PC-9 (cell line): ENCODE measurements at regions not wholly inside any gene's neighbourhood (a gene's known extent, or its start where the extent isn't known, plus 50 kb on each side); places are given as distances from the start of the nearest gene placed in this dataset.

Experiments used
- BruUV-seq: library from RNA; stranded (reverse); fragments of 400-500 nt; replicated peaks from 2 replicates; lab custom pipeline; 2021; lab: Mats Ljungman, UMichigan
- CTCF ChIA-PET: fragments of 300-600 bp; sonication (Branson Sonifier 250); formaldehyde crosslinking; loops from one replicate; lab custom pipeline; 2022; ENCODE audit warnings: antibody characterized with exemption; lab: Charles Lee
- POLR2A ChIA-PET: fragments of 300-600 bp; sonication (Branson Sonifier 250); formaldehyde crosslinking; loops from one replicate; lab custom pipeline; 2022; ENCODE audit warnings: antibody characterized with exemption; ENCODE audit not compliant: unreplicated experiment; lab: Charles Lee
- DNase-seq, 2 experiments: peaks; one replicate each; pipeline versions ENCODE4 v3.0.0 to v3.0.0-alpha.2; 2015 to 2022; ENCODE audit warnings: mixed read lengths in 1 of 2
- H2AFZ ChIP-seq: fragments of 200-600 bp; sonication (generic); 2 replicates; pipeline ENCODE4 v1.8.1; 2017; ENCODE audit warnings: antibody characterized with exemption
- H3F3A ChIP-seq: fragments of 200-600 bp; sonication (generic); 2 replicates; pipeline ENCODE4 v1.8.1; 2017; ENCODE audit warnings: antibody characterized with exemption, mild to moderate bottlenecking, low read depth; ENCODE audit not compliant: insufficient read depth
- H3K27ac ChIP-seq: fragments of 200-600 bp; sonication (generic); 2 replicates; pipeline ENCODE4 v1.6.1; 2016; ENCODE audit warnings: mixed run types
- H3K27me3 ChIP-seq: fragments of 200-600 bp; sonication (generic); 2 replicates; pipeline ENCODE4 v1.6.1; 2016; ENCODE audit warnings: low read depth, mixed run types; ENCODE audit not compliant: insufficient read depth
- H3K36me3 ChIP-seq: fragments of 200-600 bp; sonication (generic); 2 replicates; pipeline ENCODE4 v1.6.1; 2016; ENCODE audit warnings: low read depth, mixed run types
- H3K4me1 ChIP-seq: fragments of 200-600 bp; sonication (generic); replicated peaks from 2 replicates; pipeline ENCODE4 v1.6.1; 2016; ENCODE audit warnings: mixed run types; ENCODE audit not compliant: insufficient read depth
- H3K4me2 ChIP-seq: fragments of 200-600 bp; sonication (generic); 2 replicates; pipeline ENCODE4 v1.6.1; 2017; ENCODE audit warnings: mixed run types
- H3K4me3 ChIP-seq: fragments of 200-600 bp; sonication (generic); 2 replicates; pipeline ENCODE4 v1.6.1; 2016; ENCODE audit warnings: mixed run types
- H3K79me2 ChIP-seq: fragments of 200-600 bp; sonication (generic); 2 replicates; pipeline ENCODE4 v1.6.1; 2017; ENCODE audit warnings: low read depth, mixed run types
- H3K9me2 ChIP-seq: fragments of 200-600 bp; sonication (generic); 2 replicates; pipeline ENCODE4 v1.8.1; 2017; ENCODE audit warnings: mild to moderate bottlenecking; ENCODE audit not compliant: insufficient read depth
- H3K9me3 ChIP-seq: fragments of 200-600 bp; sonication (generic); 2 replicates; pipeline ENCODE4 v1.8.1; 2016; ENCODE audit warnings: low read depth; ENCODE audit not compliant: insufficient read depth
- H4K20me1 ChIP-seq: fragments of 200-600 bp; sonication (generic); 2 replicates; pipeline ENCODE4 v1.8.1; 2017; ENCODE audit not compliant: insufficient read depth
- CTCF ChIP-seq: fragments of 200-600 bp; sonication (generic); conservative IDR thresholded peaks from 2 replicates; pipeline ENCODE4 v1.6.1; 2017; ENCODE audit warnings: mixed run types, antibody characterized with exemption, mild to moderate bottlenecking, moderate library complexity
- EZH2 ChIP-seq: fragments of 200-600 bp; sonication (generic); IDR thresholded peaks from 2 replicates; pipeline ENCODE4 v1.8.0; 2017; ENCODE audit warnings: antibody characterized with exemption, low read depth
- intact Hi-C: fragments of 100-400 bp; cut with micrococcal nuclease; formaldehyde crosslinking; loops from one replicate; pipeline ENCODE4 v1.10.0; 2022; ENCODE audit not compliant: unreplicated experiment

- POLR2A ChIA-PET = no interaction called here
- peaks cover 5% of the 10 kb centered on the region; the same call in 1 of the 2 replicates for H3K9me3 ChIP-seq
- CTCF ChIA-PET = no interaction called here
Observed at GRCh38 chr18:70981400-70982140, 692.7 kb downstream of the SOCS6 start.

GRCh38 chr18:70973626-70974025 is 684.8 kb downstream of the SOCS6 start:
- BruUV-seq = no TSS peak
- Histone ChIP-seq H3K4me3 (no peak overlapping the region), H3K4me2 (no peak overlapping the region), H3F3A (no peaks in the 10 kb centered on the region), H2AFZ (no peak overlapping the region), H3K27me3 (no peaks in the 10 kb centered on the region), H3K9me3 (no peaks in the 10 kb centered on the region), H3K4me1 (no peaks in the 10 kb centered on the region), H3K9me2 (no peaks in the 10 kb centered on the region), H4K20me1 (no peaks in the 10 kb centered on the region), H3K79me2 (no peaks in the 10 kb centered on the region), H3K27ac (no peak overlapping the region), H3K36me3 (no peaks in the 10 kb centered on the region)
- ChIA-PET POLR2A (no interaction called here), CTCF (no interaction called here)
- intact Hi-C loops = no loop called here
- DNase-seq = no peak
- TF ChIP-seq CTCF (no peak), EZH2 (no peak)

More at GRCh38 chr18:70981400-70982140, 692.7 kb downstream of the SOCS6 start:
- DNase-seq = peak in 1 of 2 experiments; percentile 8
- Histone ChIP-seq H2AFZ (0 out of 2 replicates have a peak overlapping the region, but pooled peaks have one; percentile 48), H3K4me2 (no peak overlapping the region), H4K20me1 (no peaks in the 10 kb centered on the region), H3K79me2 (no peaks in the 10 kb centered on the region), H3K27ac (no peak overlapping the region), H3K36me3 (no peaks in the 10 kb centered on the region), H3K4me3 (no peak overlapping the region), H3K4me1 (no peaks in the 10 kb centered on the region), H3F3A (no peaks in the 10 kb centered on the region), H3K27me3 (no peaks in the 10 kb centered on the region), H3K9me2 (0 out of 2 replicates have a peak, but pooled peaks cover 4% of the 10 kb centered on the region)
- no peak for TF ChIP-seq CTCF
- no TSS peak for BruUV-seq
- intact Hi-C loops = no loop called here

- POLR2A ChIA-PET = no interaction called here
- Histone ChIP-seq H3F3A (no peaks in the 10 kb centered on the region), H4K20me1 (no peaks in the 10 kb centered on the region), H3K4me2 (no peak overlapping the region), H3K27me3 (no peaks in the 10 kb centered on the region), H2AFZ (no peak overlapping the region), H3K9me2 (no peaks in the 10 kb centered on the region), H3K4me3 (no peak overlapping the region), H3K36me3 (no peaks in the 10 kb centered on the region), H3K4me1 (no peaks in the 10 kb centered on the region), H3K27ac (no peak overlapping the region), H3K9me3 (no peaks in the 10 kb centered on the region), H3K79me2 (no peaks in the 10 kb centered on the region)
- no TSS peak for BruUV-seq
- DNase-seq = no peak
- intact Hi-C loops = no loop called here
- TF ChIP-seq CTCF = no peak
- no peak for TF ChIP-seq EZH2
- CTCF ChIA-PET = no interaction called here
Observed at GRCh38 chr18:70966419-70966818, 677.6 kb downstream of the SOCS6 start.
